Ishikawa (cell line): ENCODE measurements at regions not wholly inside any gene's neighbourhood (a gene's known extent, or its start where the extent isn't known, plus 50 kb on each side); places are given as distances from the start of the nearest gene placed in this dataset.

Experiments used
- CEBPB ChIP-seq: IDR thresholded peaks from 2 replicates; pipeline ENCODE4 v1.6.1; 2012
- EGR1 ChIP-seq: IDR thresholded peaks from 2 replicates; pipeline ENCODE4 v1.6.1; 2012
- EP300 ChIP-seq: IDR thresholded peaks from 2 replicates; pipeline ENCODE4 v1.6.1; 2012; ENCODE audit warnings: borderline replicate concordance
- TAF1 ChIP-seq: IDR thresholded peaks from 2 replicates; pipeline ENCODE4 v1.6.1; 2012; ENCODE audit warnings: low read depth, mild to moderate bottlenecking
- TCF12 ChIP-seq: IDR thresholded peaks from 2 replicates; pipeline ENCODE4 v1.6.1; 2012; ENCODE audit warnings: low read depth
- TEAD4 ChIP-seq: IDR thresholded peaks from 2 replicates; pipeline ENCODE4 v1.6.1; 2012
- YY1 ChIP-seq: IDR thresholded peaks from 2 replicates; pipeline ENCODE4 v1.6.1; 2012; ENCODE audit warnings: low read depth
- TF ChIP-seq, protein P1 (sequence below): IDR thresholded peaks from 2 replicates; pipeline ENCODE4 v1.6.1; 2012

- no peak for TF ChIP-seq CEBPB
- TF ChIP-seq EGR1 = no peak
- no peak for TF ChIP-seq TAF1
- TF ChIP-seq EP300 = no peak
- TF ChIP-seq TCF12 = no peak
- no peak for TF ChIP-seq YY1
- TF ChIP-seq TEAD4 = no peak
- TF ChIP-seq, protein P1, sequence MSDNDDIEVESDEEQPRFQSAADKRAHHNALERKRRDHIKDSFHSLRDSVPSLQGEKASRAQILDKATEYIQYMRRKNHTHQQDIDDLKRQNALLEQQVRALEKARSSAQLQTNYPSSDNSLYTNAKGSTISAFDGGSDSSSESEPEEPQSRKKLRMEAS = no peak
Observed at GRCh38 chr4:141464366-141464765, 172.0 kb upstream of the IL15 start.
